GM10248 (cell line): ENCODE measurements at regions not wholly inside any gene's neighbourhood (a gene's known extent, or its start where the extent isn't known, plus 50 kb on each side); places are given as distances from the start of the nearest gene placed in this dataset.

Source experiments
- CTCF ChIA-PET: fragments of 300-600 bp; sonication (Branson Sonifier 250); formaldehyde crosslinking; extraction: SDS; loops from one replicate; lab custom pipeline; 2021; ENCODE audit warnings: antibody characterized with exemption; lab: Yijun Ruan, JAX
- POLR2A ChIA-PET: fragments of 350-650 bp; sonication (Branson Sonifier 250); formaldehyde crosslinking; extraction: SDS; loops from one replicate; lab custom pipeline; 2020; ENCODE audit warnings: antibody characterized with exemption; lab: Yijun Ruan, JAX
- DNase-seq: peaks from one replicate; pipeline ENCODE4 v3.0.0; 2012; ENCODE audit errors: extremely low spot score
- CTCF ChIP-seq: IDR thresholded peaks from 2 replicates; pipeline ENCODE4 v1.5.1; 2012; ENCODE audit warnings: mild to moderate bottlenecking, low read depth; ENCODE audit errors: extremely low read depth, missing control alignments, control extremely low read depth

DNA sequence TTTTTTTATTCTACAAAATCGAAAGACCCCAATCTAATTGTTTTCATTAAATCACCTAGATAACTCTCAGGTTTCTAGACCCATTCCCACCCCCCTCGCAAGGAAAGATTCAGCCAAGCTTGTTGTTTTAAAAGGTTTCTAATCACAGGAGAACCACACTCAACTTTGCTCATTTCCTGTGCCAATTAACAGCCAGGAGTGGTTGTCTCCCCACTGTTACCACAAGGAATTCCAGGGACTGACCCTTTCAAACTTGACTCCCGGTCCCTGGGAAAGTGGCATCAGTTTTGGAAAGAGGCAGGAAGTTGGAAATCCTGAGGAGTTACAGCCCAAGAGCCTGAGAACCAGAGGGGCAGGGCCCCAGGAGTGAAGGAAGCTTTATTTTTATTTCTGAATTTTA is 561.3 kb upstream of the JAG1 start:
- CTCF ChIA-PET = interaction anchor here (1.6 to 2.1 kb wide), 3 partner anchors 11 to 30 kb away, joined by 3 to 8 read pairs (median 4); no protein-coding TSS in a partner anchor
- POLR2A ChIA-PET = no interaction called here
- no peak for TF ChIP-seq CTCF
- no peak for DNase-seq

DNA sequence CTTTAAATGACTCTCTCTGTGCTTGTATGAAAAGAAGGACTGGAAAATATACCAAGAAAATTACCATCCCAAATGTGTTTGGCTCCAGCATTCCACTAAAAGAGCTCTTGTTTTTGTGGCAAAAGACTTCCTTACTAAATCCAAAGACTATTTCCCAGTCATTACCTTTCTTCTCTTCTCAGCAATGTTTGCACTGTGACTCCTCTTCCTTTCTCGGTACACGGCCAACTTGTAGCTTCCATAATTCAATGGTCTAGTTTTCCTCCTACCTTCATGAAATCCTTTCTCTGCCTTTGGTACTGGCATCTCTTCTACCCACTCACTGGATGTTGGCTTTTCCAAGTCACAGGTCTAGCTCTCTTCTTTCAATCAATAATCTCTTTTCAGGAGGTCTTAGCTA is 568.5 kb upstream of the JAG1 start:
- no peak for DNase-seq
- CTCF ChIA-PET = interaction anchor here (0.7 to 1.3 kb wide), 6 partner anchors 11 to 38 kb away, joined by 3 to 4 read pairs (median 3); no protein-coding TSS in a partner anchor
- POLR2A ChIA-PET = interaction anchor here (0.6 kb wide), 1 partner anchor 26 kb away, joined by 3 read pairs; no protein-coding TSS in a partner anchor
- no peak for TF ChIP-seq CTCF

DNA sequence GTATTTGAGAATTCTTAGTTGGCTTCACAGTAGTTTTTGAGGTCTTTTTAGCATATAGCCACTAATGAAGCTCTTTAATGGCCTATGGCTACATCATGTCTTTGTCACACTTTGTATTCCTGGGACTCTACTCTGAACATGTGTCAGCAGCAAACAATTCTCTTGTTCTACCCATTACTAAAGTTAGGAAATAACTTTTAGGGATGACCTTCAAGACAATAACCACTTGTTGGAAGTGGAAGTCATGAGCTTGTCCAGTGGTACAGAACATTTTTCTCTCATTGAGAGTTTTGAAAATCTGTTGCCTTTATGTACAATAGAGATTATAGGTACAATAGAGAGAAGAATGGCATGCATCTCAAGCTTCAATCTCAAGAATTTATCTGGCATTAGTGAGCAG is 571.6 kb upstream of the JAG1 start:
- CTCF ChIA-PET = interaction anchor here (0.8 to 1.4 kb wide), 4 partner anchors 9 to 692 kb away, joined by 3 to 4 read pairs (median 3); no protein-coding TSS in a partner anchor

GRCh38 chr20:11246251-11246775 is 572.5 kb upstream of the JAG1 start:
- DNase-seq = no peak
- POLR2A ChIA-PET = no interaction called here
- TF ChIP-seq CTCF = no peak
- CTCF ChIA-PET = interaction anchor here (1.1 to 1.9 kb wide), 3 partner anchors 14 to 42 kb away, joined by 3 to 5 read pairs (median 4); no protein-coding TSS in a partner anchor

More for the DNA sequence above, 571.6 kb upstream of the JAG1 start:
- POLR2A ChIA-PET = interaction anchor here (0.5 kb wide), 1 partner anchor 136 kb away, joined by 9 read pairs; no protein-coding TSS in a partner anchor
- TF ChIP-seq CTCF = no peak
- DNase-seq = no peak

GRCh38 chr20:11247046-11248010 is 573.5 kb upstream of the JAG1 start:
- no peak for TF ChIP-seq CTCF
- ChIA-PET POLR2A (no interaction called here), CTCF (interaction anchor here (1.4 to 1.9 kb wide), 4 partner anchors 14 to 42 kb away, joined by 3 to 5 read pairs (median 4); no protein-coding TSS in a partner anchor)
- DNase-seq = no peak

DNA sequence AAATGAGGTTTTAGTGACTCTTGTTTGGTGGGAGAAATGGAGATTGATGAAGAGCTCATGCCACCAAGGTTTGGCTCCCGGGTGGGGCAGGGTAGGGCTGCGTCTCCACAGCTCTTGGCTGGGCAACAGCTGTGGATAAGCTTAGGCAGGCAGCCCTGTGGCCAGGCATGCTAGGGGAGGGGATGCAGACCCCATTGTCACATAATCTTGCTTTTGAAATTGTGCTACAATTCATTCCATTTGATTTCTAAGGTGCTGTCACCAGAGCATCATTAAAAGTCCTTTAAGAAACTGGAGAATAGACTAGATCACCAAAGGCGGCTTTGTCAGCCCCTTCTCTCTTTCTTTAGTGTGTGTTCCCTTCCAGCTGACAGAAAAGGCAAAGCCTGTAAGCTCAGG is 574.2 kb upstream of the JAG1 start:
- ChIA-PET POLR2A (no interaction called here), CTCF (interaction anchor here (1.4 to 1.9 kb wide), 4 partner anchors 13 to 41 kb away, joined by 3 to 5 read pairs (median 4); no protein-coding TSS in a partner anchor)
- no peak for DNase-seq
- TF ChIP-seq CTCF = no peak
